ENCODE measurements at regions not wholly inside any gene's neighbourhood (a gene's known extent, or its start where the extent isn't known, plus 50 kb on each side); places are given as distances from the start of the nearest gene placed in this dataset.

- no peak for ATAC-seq
These were observed 260.1 kb downstream of the ETS1 start for GRCh38 chr11:128327274-128327673.

GRCh38 chr11:128326791-128327190 is 260.6 kb downstream of the ETS1 start:
- ATAC-seq = peak in 1 of 2 donors; percentile 14

- peak; percentile 85 to 89 for ATAC-seq
These were observed 262.7 kb downstream of the ETS1 start for GRCh38 chr11:128324531-128325141.

- ATAC-seq = peak; percentile 17 to 33
These were observed 263.3 kb downstream of the ETS1 start for GRCh38 chr11:128324051-128324481.

- ATAC-seq = no peak
These were observed 264.0 kb downstream of the ETS1 start for GRCh38 chr11:128323381-128323780.

GRCh38 chr11:128318856-128319474 is 268.4 kb downstream of the ETS1 start:
- ATAC-seq = peak; percentile 85 to 87

- ATAC-seq = no peak
These were observed 270.7 kb downstream of the ETS1 start for GRCh38 chr11:128316541-128317227.

- ATAC-seq = no peak
These were observed 271.4 kb downstream of the ETS1 start for GRCh38 chr11:128315933-128316332.

- ATAC-seq = peak in 1 of 2 donors; percentile 6
These were observed 273.4 kb downstream of the ETS1 start for GRCh38 chr11:128313931-128314330.

GRCh38 chr11:128311742-128312719 is 275.3 kb downstream of the ETS1 start:
- ATAC-seq = peak; percentile 92 to 93

- no peak for ATAC-seq
These were observed 276.5 kb downstream of the ETS1 start for GRCh38 chr11:128310676-128311445.

- no peak for ATAC-seq
These were observed 277.4 kb downstream of the ETS1 start for GRCh38 chr11:128310005-128310404.

GRCh38 chr11:128308794-128309193 is 278.6 kb downstream of the ETS1 start:
- no peak for ATAC-seq

- ATAC-seq = no peak
These were observed 281.8 kb downstream of the ETS1 start for GRCh38 chr11:128305588-128305987.

- ATAC-seq = peak; percentile 23 to 27
These were observed 282.5 kb downstream of the ETS1 start for GRCh38 chr11:128304666-128305485.

GRCh38 chr11:128304116-128304515 is 283.2 kb downstream of the ETS1 start:
- no peak for ATAC-seq

GRCh38 chr11:128303383-128303782 is 284.0 kb downstream of the ETS1 start:
- no peak for ATAC-seq

- peak; percentile 89 to 90 for ATAC-seq
These were observed 284.8 kb downstream of the ETS1 start for GRCh38 chr11:128302425-128303186.

GRCh38 chr11:128301756-128302155 is 285.6 kb downstream of the ETS1 start:
- no peak for ATAC-seq

- ATAC-seq = no peak
These were observed 286.6 kb downstream of the ETS1 start for GRCh38 chr11:128300785-128301184.
